Omental fat pad (tissue), 3 donors: ENCODE measurements at regions not wholly inside any gene's neighbourhood (a gene's known extent, or its start where the extent isn't known, plus 50 kb on each side); places are given as distances from the start of the nearest gene placed in this dataset.

Experiments
- ATAC-seq: fragments of 150-250 bp; one replicate; pipeline ENCODE4 v1.9.1; 2016; ENCODE audit warnings: mild to moderate bottlenecking, moderate library complexity; ENCODE audit not compliant: low FRiP score
- DNase-seq: peaks from one replicate; pipeline ENCODE4 v3.0.0-alpha.2; 2019; ENCODE audit warnings: low spot score
- CTCF ChIP-seq, 3 donors: fragments of 450-650 bp; IDR thresholded peaks; one replicate each; pipeline ENCODE4 v1.5.1; 2016 to 2017; ENCODE audit warnings: antibody characterized with exemption in 3 of 3, mild to moderate bottlenecking in 3 of 3, moderate library complexity in 2 of 3

GRCh38 chr7:117929237-117929636 is 56.0 kb upstream of the CTTNBP2 start:
- TF ChIP-seq CTCF (IDR thresholded peaks at IDR 0.05), result no peak
- DNase-seq (no peak), ATAC-seq (no peak)

DNA sequence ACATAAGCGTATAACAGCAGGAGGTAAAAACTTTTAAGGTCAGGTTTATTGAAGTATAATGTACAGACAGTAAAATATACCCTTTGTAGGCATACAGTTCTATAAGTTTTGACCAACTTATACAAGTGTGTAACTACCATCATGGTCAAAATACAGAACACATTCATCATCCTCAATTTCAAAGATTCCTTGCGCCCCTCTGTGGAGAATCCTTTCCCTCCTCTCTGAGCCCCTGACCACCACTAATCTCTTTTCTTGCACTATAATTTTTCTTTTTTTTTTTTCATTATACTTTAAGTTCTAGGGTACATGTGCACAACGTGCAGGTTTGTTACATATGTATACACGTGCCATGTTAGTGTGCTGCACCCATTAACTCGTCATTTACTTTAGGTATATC is 58.1 kb upstream of the CTTNBP2 start:
- ATAC-seq, result no peak
- TF ChIP-seq CTCF (IDR thresholded peaks at IDR 0.05), result no peak
- no peak for DNase-seq

DNA sequence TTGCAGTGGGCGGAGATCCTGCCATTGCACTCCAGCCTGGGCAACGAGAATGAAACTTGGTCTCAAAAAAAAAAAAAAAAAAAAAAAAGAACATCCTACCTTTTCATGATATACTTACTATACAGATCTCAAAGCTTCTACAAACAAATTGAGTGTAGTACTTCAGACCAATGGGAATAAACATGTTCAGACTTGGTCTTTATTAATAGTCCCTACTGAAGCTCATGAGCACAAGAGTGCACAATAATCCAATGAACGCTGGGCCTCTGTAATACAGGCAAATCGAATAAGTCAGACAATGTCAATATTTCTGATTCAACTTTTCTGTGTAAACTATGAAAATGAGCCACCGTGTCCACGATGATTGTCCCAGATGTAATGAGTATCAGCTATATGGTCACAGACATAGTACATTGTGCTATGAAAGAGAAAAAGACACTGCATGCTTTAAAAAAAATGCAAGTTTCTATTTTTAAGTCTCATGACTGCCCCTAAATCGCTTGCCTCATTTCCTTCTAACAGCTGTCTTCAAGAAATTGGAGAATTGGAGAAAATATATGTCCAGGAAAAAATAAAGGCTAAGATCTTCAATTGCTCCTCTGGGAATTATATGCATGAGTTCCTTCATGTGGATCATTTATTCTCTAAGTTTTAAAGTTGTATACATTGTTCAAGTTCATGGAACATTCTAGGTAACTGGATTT is 64.0 kb upstream of the CTTNBP2 start:
- TF ChIP-seq CTCF (IDR thresholded peaks at IDR 0.05), result no peak
- DNase-seq (no peak), ATAC-seq (no peak)

DNA sequence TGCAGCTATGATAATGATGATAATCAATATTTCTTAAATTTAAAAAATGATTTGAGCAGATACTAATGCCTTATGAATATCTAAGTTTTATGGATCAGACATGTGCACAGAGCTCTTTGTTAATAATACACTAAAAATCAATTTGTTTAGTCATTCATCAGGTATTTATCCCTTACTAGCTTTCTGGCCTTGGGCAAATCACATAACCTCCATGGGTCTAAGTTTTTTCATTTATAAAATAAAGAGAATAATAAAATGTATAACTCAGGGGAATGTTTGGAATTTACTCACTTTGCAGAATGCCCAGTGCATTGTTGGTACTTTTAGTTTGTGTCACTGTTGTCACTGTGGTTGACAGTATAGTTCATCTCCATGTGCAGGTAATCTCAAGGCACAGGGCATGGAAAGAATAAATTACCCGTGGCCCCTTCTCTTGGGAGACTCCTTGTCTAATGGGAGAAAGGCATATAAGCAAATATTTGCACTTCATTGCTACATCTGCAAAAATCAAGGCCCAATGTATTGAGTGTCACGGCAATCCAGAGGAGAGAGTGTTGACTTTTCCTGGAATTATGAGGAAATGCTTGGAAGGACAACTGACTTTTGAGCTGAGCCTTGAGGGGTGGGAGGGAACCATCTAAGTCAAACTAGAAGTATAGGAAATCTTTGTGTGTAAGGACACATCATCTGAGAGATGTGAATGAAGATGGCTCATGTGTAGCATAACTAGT is 64.7 kb upstream of the CTTNBP2 start:
- ATAC-seq, result no peak
- no peak for DNase-seq
- no peak for TF ChIP-seq CTCF (IDR thresholded peaks at IDR 0.05)

GRCh38 chr7:117941138-117941810 is 68.0 kb upstream of the CTTNBP2 start:
- DNase-seq, result no peak
- ATAC-seq, result no peak
- TF ChIP-seq CTCF (IDR thresholded peaks at IDR 0.05), result no peak

GRCh38 chr7:117942780-117943179 is 69.5 kb upstream of the CTTNBP2 start:
- ATAC-seq (no peak), DNase-seq (no peak)
- no peak for TF ChIP-seq CTCF (IDR thresholded peaks at IDR 0.05)
